Spinal cord (tissue), 9 donors: ENCODE measurements at regions not wholly inside any gene's neighbourhood (a gene's known extent, or its start where the extent isn't known, plus 50 kb on each side); places are given as distances from the start of the nearest gene placed in this dataset.
A peak's percentile ranks its signal among the peaks of the same experiment; 100 is the strongest.

Experiments
- DNase-seq, 6 donors: peaks; one replicate each; pipeline versions ENCODE4 v3.0.0 to v3.0.0-alpha.2; 2013 to 2015; ENCODE audit warnings: low spot score in 6 of 6, low read depth in 4 of 6
- H3K27ac ChIP-seq: one replicate; pipeline ENCODE4 v1.5.1; 2013; ENCODE audit warnings: low read depth, low read length, control low read depth
- H3K27me3 ChIP-seq: one replicate; pipeline ENCODE4 v1.6.1; 2013; ENCODE audit warnings: low read length; ENCODE audit not compliant: control insufficient read depth, insufficient read depth
- H3K36me3 ChIP-seq: one replicate; pipeline ENCODE4 v1.6.1; 2013; ENCODE audit warnings: low read length; ENCODE audit not compliant: control insufficient read depth, insufficient read depth
- H3K4me1 ChIP-seq: one replicate; pipeline ENCODE4 v1.6.1; 2013; ENCODE audit warnings: low read length; ENCODE audit not compliant: control insufficient read depth, insufficient read depth
- H3K4me3 ChIP-seq: one replicate; pipeline ENCODE4 v1.5.1; 2013; ENCODE audit warnings: low read depth, low read length, control low read depth
- H3K9me3 ChIP-seq: one replicate; pipeline ENCODE4 v1.6.1; 2013; ENCODE audit warnings: low read length; ENCODE audit not compliant: control insufficient read depth, insufficient read depth
- WGBS: methylation state at CpG from one replicate; pipeline ENCODE4 v1.1.5; 2013; ENCODE audit warnings: missing lambda C conversion rate; ENCODE audit not compliant: insufficient coverage; 5-methylcytosine and 5-hydroxymethylcytosine counted together
- donor health status: healthy.

GRCh38 chr3:145620486-145620885, 540.5 kb downstream of the PLOD2 start:
- Histone ChIP-seq H3K4me3 (no peak overlapping the region), H3K4me1 (no peaks in the 10 kb centered on the region), H3K27ac (no peak overlapping the region), H3K27me3 (no peaks in the 10 kb centered on the region), H3K36me3 (no peaks in the 10 kb centered on the region), H3K9me3 (peaks cover 1% of the 10 kb centered on the region)
- DNase-seq: no peak

DNA sequence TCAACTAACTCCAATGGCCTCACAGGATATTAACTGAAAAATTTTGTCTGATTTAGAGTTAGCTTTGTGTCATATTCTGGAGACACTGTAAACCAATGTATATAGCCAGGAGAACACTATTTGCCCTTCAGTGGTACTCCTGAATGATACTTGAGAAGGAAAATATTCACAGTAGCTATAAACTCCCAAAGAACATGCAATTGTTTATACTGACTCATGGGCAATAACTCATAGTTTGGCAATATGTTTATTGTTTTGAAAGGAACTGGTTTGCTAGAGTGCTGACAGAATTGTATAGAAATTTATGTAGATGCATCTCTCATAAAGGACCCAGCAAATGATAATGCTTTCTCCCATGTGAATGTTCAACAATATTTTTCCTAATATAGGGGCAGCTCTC, 537.6 kb downstream of the PLOD2 start:
- H3K9me3 ChIP-seq: no peaks in the 10 kb centered on the region
- no peak overlapping the region for H3K4me3 ChIP-seq
- H3K27me3 ChIP-seq: no peaks in the 10 kb centered on the region
- no peak for DNase-seq
- H3K27ac ChIP-seq: no peak overlapping the region
- no peaks in the 10 kb centered on the region for H3K4me1 ChIP-seq
- H3K36me3 ChIP-seq: no peaks in the 10 kb centered on the region

DNA sequence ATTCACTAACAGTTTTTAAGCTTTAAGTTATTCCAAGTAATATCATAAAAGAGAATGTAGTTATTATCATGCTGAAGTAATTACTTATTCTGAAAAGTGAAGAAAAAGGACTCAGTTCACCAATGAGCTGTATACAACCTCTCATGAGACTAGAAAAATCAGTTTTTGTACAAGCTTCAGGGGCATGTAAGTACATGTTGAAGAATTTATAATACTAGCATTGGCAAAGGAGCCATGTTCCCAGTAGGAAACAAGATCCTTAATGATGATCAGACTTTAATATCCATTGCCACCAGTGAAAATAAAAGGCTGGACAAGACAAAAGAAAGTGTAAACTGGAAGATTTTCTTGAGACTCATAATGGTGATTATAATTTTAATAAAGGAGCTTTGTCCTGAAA, 532.8 kb downstream of the PLOD2 start:
- H3K4me3 ChIP-seq: no peak overlapping the region
- H3K27me3 ChIP-seq: no peaks in the 10 kb centered on the region
- H3K27ac ChIP-seq: no peak overlapping the region
- no peaks in the 10 kb centered on the region for H3K36me3 ChIP-seq
- DNase-seq: no peak
- H3K4me1 ChIP-seq: no peaks in the 10 kb centered on the region
- H3K9me3 ChIP-seq: peaks cover 4% of the 10 kb centered on the region

DNA sequence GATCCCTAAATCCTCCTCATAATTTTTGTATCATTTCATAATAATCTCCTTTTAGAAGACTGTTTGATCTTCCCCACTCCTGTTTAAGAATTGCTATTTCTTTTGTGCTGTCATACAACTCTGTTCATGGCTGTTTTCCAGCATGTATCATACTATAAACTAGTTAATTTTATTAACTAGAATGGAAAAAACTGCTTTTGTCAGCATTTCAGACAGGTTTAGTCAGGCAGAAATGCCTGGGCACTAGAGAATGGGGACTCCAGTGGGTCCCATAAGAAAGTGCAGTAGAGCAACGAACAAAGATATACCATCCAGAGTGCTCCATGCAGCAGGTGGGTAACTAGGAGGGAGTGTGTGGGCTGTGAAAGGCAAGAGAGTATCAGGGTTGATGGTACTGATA, 523.9 kb downstream of the PLOD2 start:
- H3K9me3 ChIP-seq: no peaks in the 10 kb centered on the region
- H3K4me1 ChIP-seq: no peaks in the 10 kb centered on the region
- no peak overlapping the region for H3K4me3 ChIP-seq
- H3K36me3 ChIP-seq: no peaks in the 10 kb centered on the region
- no peak for DNase-seq
- no peak overlapping the region for H3K27ac ChIP-seq
- no CpG with 5 or more reads among the region's 1 CpG for WGBS
- no peaks in the 10 kb centered on the region for H3K27me3 ChIP-seq

- Histone ChIP-seq H3K9me3 (no peaks in the 10 kb centered on the region), H3K4me3 (no peak overlapping the region), H3K36me3 (no peaks in the 10 kb centered on the region), H3K4me1 (no peaks in the 10 kb centered on the region), H3K27ac (no peak overlapping the region), H3K27me3 (no peaks in the 10 kb centered on the region)
- WGBS: no CpG with 5 or more reads among the region's 4 CpGs
- DNase-seq: peak in 1 of 6 donors; percentile 40
Measured at GRCh38 chr3:145639003-145639606, 521.9 kb downstream of the PLOD2 start.

DNA sequence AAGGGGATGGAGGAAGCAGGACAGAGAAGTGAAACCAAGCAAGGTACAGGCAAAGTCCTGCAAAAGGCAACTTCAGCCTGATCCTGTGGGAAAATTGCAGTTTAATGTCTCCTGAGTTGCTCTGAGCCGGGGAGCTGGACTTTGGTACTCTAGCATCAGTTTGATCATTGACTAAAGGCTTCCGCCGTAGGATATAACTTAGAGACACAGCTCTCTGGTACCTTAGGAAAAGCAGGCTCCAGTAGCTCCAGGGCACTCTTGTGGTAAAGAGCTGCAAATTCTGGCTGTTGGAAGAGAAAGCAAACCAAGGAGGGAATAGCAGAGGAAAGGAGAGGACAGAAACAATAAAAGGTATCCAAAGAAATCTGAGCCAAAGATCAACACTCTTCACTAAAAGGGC, 521.1 kb downstream of the PLOD2 start:
- DNase-seq: no peak
- 97% methylated on average over 3 of the region's 3 CpGs for WGBS
- no peak overlapping the region for H3K4me3 ChIP-seq

GRCh38 chr3:145648396-145648795, 512.6 kb downstream of the PLOD2 start:
- Histone ChIP-seq H3K27me3 (no peaks in the 10 kb centered on the region), H3K9me3 (no peaks in the 10 kb centered on the region), H3K36me3 (no peaks in the 10 kb centered on the region), H3K4me3 (no peak overlapping the region), H3K27ac (no peak overlapping the region), H3K4me1 (no peaks in the 10 kb centered on the region)
- no peak for DNase-seq

More for the DNA sequence above, 521.1 kb downstream of the PLOD2 start:
- Histone ChIP-seq H3K9me3 (no peaks in the 10 kb centered on the region), H3K36me3 (no peaks in the 10 kb centered on the region), H3K4me1 (no peaks in the 10 kb centered on the region), H3K27me3 (no peaks in the 10 kb centered on the region), H3K27ac (no peak overlapping the region)

GRCh38 chr3:145649368-145649887, 511.6 kb downstream of the PLOD2 start:
- no peak overlapping the region for H3K4me3 ChIP-seq
- no peaks in the 10 kb centered on the region for H3K9me3 ChIP-seq
- no peaks in the 10 kb centered on the region for H3K27me3 ChIP-seq
- no peak overlapping the region for H3K27ac ChIP-seq
- no peaks in the 10 kb centered on the region for H3K36me3 ChIP-seq
- WGBS: 94% methylated on average over 7 of the region's 8 CpGs
- no peak for DNase-seq
- H3K4me1 ChIP-seq: no peaks in the 10 kb centered on the region

DNA sequence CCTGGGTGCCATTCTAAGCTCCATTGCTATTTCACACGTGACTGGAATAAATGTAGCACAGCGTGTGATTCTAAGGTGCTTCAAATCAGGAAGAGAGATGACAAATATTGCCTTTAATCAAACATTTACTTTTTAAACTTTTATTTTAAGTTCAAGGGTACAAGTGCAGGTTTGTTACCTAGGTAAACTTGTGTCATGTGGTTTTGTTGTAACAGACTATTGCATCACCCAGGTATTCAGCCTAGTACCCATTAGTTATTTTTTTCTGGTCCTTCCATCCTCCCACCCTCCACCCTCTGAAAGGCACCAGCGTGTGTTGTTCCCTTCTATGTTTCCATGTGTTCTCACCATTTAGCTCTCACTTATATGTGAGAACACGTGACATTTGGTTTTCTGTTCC, 510.8 kb downstream of the PLOD2 start:
- Histone ChIP-seq H3K27ac (no peak overlapping the region), H3K4me1 (no peaks in the 10 kb centered on the region), H3K9me3 (no peaks in the 10 kb centered on the region), H3K36me3 (no peaks in the 10 kb centered on the region), H3K27me3 (no peaks in the 10 kb centered on the region), H3K4me3 (no peak overlapping the region)
- 100% methylated on average over 1 of the region's 4 CpGs for WGBS
- no peak for DNase-seq

GRCh38 chr3:145671121-145671520, 489.9 kb downstream of the PLOD2 start:
- DNase-seq: peak in 1 of 6 donors; percentile 71
- Histone ChIP-seq H3K27me3 (no peaks in the 10 kb centered on the region), H3K27ac (no peak overlapping the region), H3K4me1 (no peaks in the 10 kb centered on the region), H3K4me3 (no peak overlapping the region), H3K36me3 (no peaks in the 10 kb centered on the region), H3K9me3 (no peaks in the 10 kb centered on the region)
